ENCODE measurements at regions not wholly inside any gene's neighbourhood (a gene's known extent, or its start where the extent isn't known, plus 50 kb on each side); places are given as distances from the start of the nearest gene placed in this dataset.

GRCh38 chr17:73821665-73822064 lies 177.4 kb upstream of the SDK2 start:
- Histone ChIP-seq H3K9me3 (no peaks in the 10 kb centered on the region), H3K36me3 (no peaks in the 10 kb centered on the region), H3K27ac (no peak overlapping the region), H3K27me3 (peaks cover 61% of the 10 kb centered on the region), H3K4me1 (peaks cover 0 to 6% (median 0%) of the 10 kb centered on the region in 3 donors), H3K4me3 (no peak overlapping the region)
- 82% methylated on average over 2 of the region's 2 CpGs; no CpG with 5 or more reads in 1 of the 2 donors for WGBS, 2 donors (ENCODE audit: low coverage in 1 of 2)
- TF ChIP-seq CTCF (IDR thresholded peaks at IDR 0.05) (no peak), POLR2AphosphoS5 (IDR thresholded peaks at IDR 0.05) (no peak), POLR2A (IDR thresholded peaks at IDR 0.05) (no peak), EP300 (IDR thresholded peaks at IDR 0.05) (no peak)
- ATAC-seq: no peak

- no peak overlapping the region for H3K4me3 ChIP-seq
- H3K9me3 ChIP-seq: no peaks in the 10 kb centered on the region
- ATAC-seq: no peak
- H3K36me3 ChIP-seq: no peaks in the 10 kb centered on the region
- peaks cover 65% of the 10 kb centered on the region for H3K27me3 ChIP-seq
- H3K27ac ChIP-seq: no peak overlapping the region
- 87 to 89% methylated on average over 6 to 13 of the region's 13 CpGs for WGBS, 2 donors (ENCODE audit: low coverage in 1 of 2)
- peaks cover 0 to 6% (median 0%) of the 10 kb centered on the region in 3 donors for H3K4me1 ChIP-seq
- TF ChIP-seq POLR2AphosphoS5 (IDR thresholded peaks at IDR 0.05): no peak
- no peak for TF ChIP-seq POLR2A (IDR thresholded peaks at IDR 0.05)
- TF ChIP-seq CTCF (IDR thresholded peaks at IDR 0.05): no peak
- no peak for TF ChIP-seq EP300 (IDR thresholded peaks at IDR 0.05)
These were observed 178.1 kb upstream of the SDK2 start for GRCh38 chr17:73822371-73822770.

GRCh38 chr17:73823684-73824083 lies 179.4 kb upstream of the SDK2 start:
- TF ChIP-seq CTCF (IDR thresholded peaks at IDR 0.05): no peak
- TF ChIP-seq POLR2AphosphoS5 (IDR thresholded peaks at IDR 0.05): no peak
- TF ChIP-seq POLR2A (IDR thresholded peaks at IDR 0.05): no peak
- no peak for TF ChIP-seq EP300 (IDR thresholded peaks at IDR 0.05)

GRCh38 chr17:73824321-73824720 lies 180.1 kb upstream of the SDK2 start:
- Histone ChIP-seq H3K36me3 (no peaks in the 10 kb centered on the region), H3K4me3 (no peak overlapping the region), H3K27ac (no peak overlapping the region), H3K4me1 (peaks cover 0 to 6% (median 0%) of the 10 kb centered on the region in 3 donors), H3K27me3 (peaks cover 63% of the 10 kb centered on the region), H3K9me3 (no peaks in the 10 kb centered on the region)
- ATAC-seq: no peak
- 60 to 78% methylated on average over 2 to 4 of the region's 4 CpGs for WGBS, 2 donors (ENCODE audit: low coverage in 1 of 2)
- no peak for TF ChIP-seq POLR2A (IDR thresholded peaks at IDR 0.05)
- TF ChIP-seq POLR2AphosphoS5 (IDR thresholded peaks at IDR 0.05): no peak
- TF ChIP-seq EP300 (IDR thresholded peaks at IDR 0.05): no peak
- TF ChIP-seq CTCF (IDR thresholded peaks at IDR 0.05): no peak

More at GRCh38 chr17:73823684-73824083, 179.4 kb upstream of the SDK2 start:
- Histone ChIP-seq H3K4me3 (no peak overlapping the region), H3K9me3 (no peaks in the 10 kb centered on the region), H3K27me3 (peaks cover 65% of the 10 kb centered on the region), H3K4me1 (peaks cover 0 to 6% (median 0%) of the 10 kb centered on the region in 3 donors), H3K36me3 (no peaks in the 10 kb centered on the region), H3K27ac (no peak overlapping the region)
- WGBS, 2 donors (ENCODE audit: low coverage in 1 of 2): 87 to 100% methylated on average over 1 to 3 of the region's 7 CpGs
- ATAC-seq: no peak

- no peaks in the 10 kb centered on the region for H3K36me3 ChIP-seq
- peaks cover 0 to under 1% (median 0%) of the 10 kb centered on the region in 3 donors for H3K4me1 ChIP-seq
- no peak overlapping the region for H3K27ac ChIP-seq
- ATAC-seq: no peak
- no peaks in the 10 kb centered on the region for H3K9me3 ChIP-seq
- H3K4me3 ChIP-seq: no peak overlapping the region
- 83 to 92% methylated on average over 4 of the region's 9 CpGs for whole genome bisulfite sequencing, 2 donors (ENCODE audit: low coverage in 1 of 2)
- TF ChIP-seq CTCF (IDR thresholded peaks at IDR 0.05) (no peak), POLR2AphosphoS5 (IDR thresholded peaks at IDR 0.05) (no peak), POLR2A (IDR thresholded peaks at IDR 0.05) (no peak), EP300 (IDR thresholded peaks at IDR 0.05) (no peak)
- H3K27me3 ChIP-seq: peaks cover 52% of the 10 kb centered on the region
These were observed 182.1 kb upstream of the SDK2 start for GRCh38 chr17:73826181-73826871.
